ENCODE measurements at regions not wholly inside any gene's neighbourhood (a gene's known extent, or its start where the extent isn't known, plus 50 kb on each side); places are given as distances from the start of the nearest gene placed in this dataset.

GRCh38 chr10:25824050-25824449 is 110.0 kb upstream of the MYO3A start:
- no peak for DNase-seq (ENCODE audit: low spot score)
- no TSS peak for BruUV-seq (replicated peaks)
- Histone ChIP-seq H3K9me2 (ENCODE audit: insufficient read depth, low read length) (no peaks in the 10 kb centered on the region), H4K20me1 (ENCODE audit: insufficient read depth, low read length) (no peaks in the 10 kb centered on the region), H3K4me2 (ENCODE audit: low read length) (no peak overlapping the region), H2AFZ (ENCODE audit: low read length) (no peak overlapping the region), H3K79me2 (ENCODE audit: insufficient read depth, low read depth, low read length) (no peaks in the 10 kb centered on the region), H3K36me3 (ENCODE audit: insufficient read depth, low read length) (no peaks in the 10 kb centered on the region), H3K4me1 (ENCODE audit: insufficient read depth, low read length, poor library complexity, severe bottlenecking) (no peaks in the 10 kb centered on the region), H3K27ac (ENCODE audit: low read depth, low read length, poor library complexity, severe bottlenecking) (no peak overlapping the region), H3K4me3 (ENCODE audit: low read depth, low read length, poor library complexity, severe bottlenecking) (no peak overlapping the region), H3K9me3 (ENCODE audit: low read length) (no peaks in the 10 kb centered on the region)
- no peak for TF ChIP-seq CTCF (conservative IDR thresholded peaks at IDR 0.05; ENCODE audit: low read length)
- TF ChIP-seq EZH2phosphoT487 (IDR thresholded peaks at IDR 0.05; ENCODE audit: borderline replicate concordance, low read depth, low read length), result no peak
- CTCF ChIA-PET (ENCODE audit: unreplicated experiment), result no interaction called here
- POLR2A ChIA-PET, result no interaction called here
- intact Hi-C loops (cut with micrococcal nuclease; ENCODE audit: unreplicated experiment), result no loop called here

- no TSS peak for BruUV-seq (replicated peaks)
- ChIA-PET POLR2A (interaction anchor here (0.9 to 1.2 kb wide), 2 partner anchors 13 to 17 kb away, joined by 3 read pairs; no protein-coding TSS in a partner anchor), CTCF (ENCODE audit: unreplicated experiment) (interaction anchor here (0.8 kb wide), 1 partner anchor 46 kb away, joined by 3 read pairs; no protein-coding TSS in a partner anchor)
- intact Hi-C loops (cut with micrococcal nuclease; ENCODE audit: unreplicated experiment), result no loop called here
- no peaks in the 10 kb centered on the region for H3K79me2 ChIP-seq (ENCODE audit: insufficient read depth, low read depth, low read length)
- no peaks in the 10 kb centered on the region for H3K36me3 ChIP-seq (ENCODE audit: insufficient read depth, low read length)
- no peaks in the 10 kb centered on the region for H3K9me3 ChIP-seq (ENCODE audit: low read length)
- no peak for TF ChIP-seq EZH2phosphoT487 (IDR thresholded peaks at IDR 0.05; ENCODE audit: borderline replicate concordance, low read depth, low read length)
- TF ChIP-seq CTCF (conservative IDR thresholded peaks at IDR 0.05; ENCODE audit: low read length), result no peak
- no peak overlapping the region for H3K27ac ChIP-seq (ENCODE audit: low read depth, low read length, poor library complexity, severe bottlenecking)
- no peaks in the 10 kb centered on the region for H3K9me2 ChIP-seq (ENCODE audit: insufficient read depth, low read length)
- no peak overlapping the region for H3K4me2 ChIP-seq (ENCODE audit: low read length)
- no peak for DNase-seq (ENCODE audit: low spot score)
- no peak overlapping the region for H2AFZ ChIP-seq (ENCODE audit: low read length)
- H4K20me1 ChIP-seq (ENCODE audit: insufficient read depth, low read length), result no peaks in the 10 kb centered on the region
- H3K4me1 ChIP-seq (ENCODE audit: insufficient read depth, low read length, poor library complexity, severe bottlenecking), result no peaks in the 10 kb centered on the region
- H3K4me3 ChIP-seq (ENCODE audit: low read depth, low read length, poor library complexity, severe bottlenecking), result no peak overlapping the region
Measured at GRCh38 chr10:25828475-25828874, 105.6 kb upstream of the MYO3A start.

DNA sequence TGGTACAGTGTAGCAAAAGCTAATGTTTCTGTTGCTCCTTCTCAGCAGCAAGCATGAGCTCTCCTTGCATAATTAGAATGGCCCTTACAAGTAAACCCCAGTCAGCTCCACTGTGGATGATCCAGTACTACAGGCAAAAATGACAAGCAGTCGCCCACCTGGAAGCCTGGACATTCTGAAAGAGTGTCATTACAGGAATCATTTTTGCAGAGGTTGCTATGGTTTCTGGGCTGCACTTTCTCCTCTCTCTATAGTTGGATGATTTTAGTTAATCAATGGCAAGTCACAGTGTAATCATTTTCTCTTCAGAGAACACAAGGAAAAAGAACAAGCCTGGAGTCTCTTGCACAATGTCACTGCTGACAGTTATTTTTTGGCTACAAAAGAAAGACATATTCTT is 102.9 kb upstream of the MYO3A start:
- H3K36me3 ChIP-seq (ENCODE audit: insufficient read depth, low read length), result no peaks in the 10 kb centered on the region
- H4K20me1 ChIP-seq (ENCODE audit: insufficient read depth, low read length), result no peaks in the 10 kb centered on the region
- no peak overlapping the region for H2AFZ ChIP-seq (ENCODE audit: low read length)
- H3K4me1 ChIP-seq (ENCODE audit: insufficient read depth, low read length, poor library complexity, severe bottlenecking), result no peaks in the 10 kb centered on the region
- ChIA-PET POLR2A (no interaction called here), CTCF (ENCODE audit: unreplicated experiment) (no interaction called here)
- no peaks in the 10 kb centered on the region for H3K9me2 ChIP-seq (ENCODE audit: insufficient read depth, low read length)
- H3K4me2 ChIP-seq (ENCODE audit: low read length), result no peak overlapping the region
- no peak for TF ChIP-seq CTCF (conservative IDR thresholded peaks at IDR 0.05; ENCODE audit: low read length)
- no peak for TF ChIP-seq EZH2phosphoT487 (IDR thresholded peaks at IDR 0.05; ENCODE audit: borderline replicate concordance, low read depth, low read length)
- DNase-seq (ENCODE audit: low spot score), result no peak
- intact Hi-C loops (cut with micrococcal nuclease; ENCODE audit: unreplicated experiment), result no loop called here
- H3K27ac ChIP-seq (ENCODE audit: low read depth, low read length, poor library complexity, severe bottlenecking), result no peak overlapping the region
- no peaks in the 10 kb centered on the region for H3K79me2 ChIP-seq (ENCODE audit: insufficient read depth, low read depth, low read length)
- no peak overlapping the region for H3K4me3 ChIP-seq (ENCODE audit: low read depth, low read length, poor library complexity, severe bottlenecking)
- BruUV-seq (replicated peaks), result no TSS peak
- no peaks in the 10 kb centered on the region for H3K9me3 ChIP-seq (ENCODE audit: low read length)

Measured in OCI-LY7 (cell line).